IgD-negative memory B cell (primary cell): ENCODE measurements at regions not wholly inside any gene's neighbourhood (a gene's known extent, or its start where the extent isn't known, plus 50 kb on each side); places are given as distances from the start of the nearest gene placed in this dataset.
A peak's percentile ranks its signal among the peaks of the same experiment; 100 is the strongest.

Experiments
- H3K27ac Mint-ChIP-seq, 3 donors: one replicate each; pipeline ENCODE4 v1.8.0; 2020 to 2022; ENCODE audit warnings: mild to moderate bottlenecking in 3 of 3, mixed read lengths in 3 of 3, moderate library complexity in 1 of 3
- H3K27me3 Mint-ChIP-seq: one replicate; pipeline ENCODE4 v1.8.0; 2021; ENCODE audit warnings: mixed read lengths
- H3K36me3 Mint-ChIP-seq: one replicate; pipeline ENCODE4 v1.8.0; 2020; ENCODE audit warnings: mild to moderate bottlenecking, mixed read lengths
- H3K4me1 Mint-ChIP-seq, 3 donors: one replicate each; pipeline ENCODE4 v1.8.0; 2020 to 2022; ENCODE audit warnings: mixed read lengths in 3 of 3, mild to moderate bottlenecking in 1 of 3
- H3K4me3 Mint-ChIP-seq, 4 donors: one replicate each; pipeline ENCODE4 v1.8.0; 2020 to 2022; ENCODE audit warnings: mild to moderate bottlenecking in 4 of 4, mixed read lengths in 4 of 4, moderate library complexity in 3 of 4
- H3K9me3 Mint-ChIP-seq, 3 donors: one replicate each; pipeline ENCODE4 v1.8.0; 2020 to 2021; ENCODE audit warnings: mixed read lengths in 3 of 3, mild to moderate bottlenecking in 1 of 3

GRCh38 chr2:225938991-225939390 is 539.5 kb downstream of the NYAP2 start:
- H3K9me3 Mint-ChIP-seq = peaks cover 0 to 4% (median 0%) of the 10 kb centered on the region in 3 donors
- no peak overlapping the region for H3K4me3 Mint-ChIP-seq
- H3K4me1 Mint-ChIP-seq = no peaks in the 10 kb centered on the region
- no peak overlapping the region for H3K27ac Mint-ChIP-seq
- H3K36me3 Mint-ChIP-seq = no peaks in the 10 kb centered on the region
- H3K27me3 Mint-ChIP-seq = peaks cover 1% of the 10 kb centered on the region

GRCh38 chr2:225937625-225938187 is 538.2 kb downstream of the NYAP2 start:
- Mint-ChIP-seq H3K27ac (no peak overlapping the region), H3K9me3 (peaks cover 0 to 4% (median under 1%) of the 10 kb centered on the region in 3 donors), H3K4me1 (no peaks in the 10 kb centered on the region), H3K4me3 (no peak overlapping the region), H3K27me3 (peaks cover 1% of the 10 kb centered on the region), H3K36me3 (no peaks in the 10 kb centered on the region)

DNA sequence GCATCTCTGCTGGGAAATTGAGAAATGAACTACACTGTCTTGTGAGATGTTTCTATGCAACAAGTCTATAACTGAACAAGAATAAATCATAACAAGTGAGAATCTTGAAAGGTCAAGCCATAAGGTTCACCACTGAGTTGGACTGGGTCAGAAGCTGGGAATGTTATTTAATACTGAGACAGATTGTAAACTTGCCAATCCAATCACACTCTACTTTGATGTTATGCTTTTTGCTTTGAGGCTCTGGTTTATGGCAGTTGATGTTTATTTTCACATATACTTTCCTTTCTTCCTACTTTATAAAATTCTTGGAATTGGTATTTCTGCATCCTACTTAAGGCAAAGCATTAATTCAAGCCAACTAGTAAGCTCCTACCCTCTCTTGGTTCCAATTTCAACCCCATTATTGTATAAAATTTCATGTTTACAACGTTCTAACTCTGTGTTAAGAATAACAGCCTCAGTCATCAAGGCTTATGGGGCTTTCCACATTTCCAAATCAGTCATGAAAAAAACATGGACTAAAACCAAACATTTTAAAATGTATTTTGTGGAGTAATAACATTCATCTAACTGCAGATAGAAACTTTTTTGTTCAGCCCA is 533.4 kb downstream of the NYAP2 start:
- Mint-ChIP-seq H3K4me1 (no peaks in the 10 kb centered on the region), H3K9me3 (peaks cover 0 to 4% (median 2%) of the 10 kb centered on the region in 3 donors), H3K27me3 (peaks cover 1% of the 10 kb centered on the region), H3K27ac (no peak overlapping the region), H3K4me3 (no peak overlapping the region), H3K36me3 (no peaks in the 10 kb centered on the region)

GRCh38 chr2:225930687-225931086 is 531.2 kb downstream of the NYAP2 start:
- Mint-ChIP-seq H3K4me1 (no peaks in the 10 kb centered on the region), H3K27ac (no peak overlapping the region), H3K27me3 (peaks cover 1% of the 10 kb centered on the region), H3K36me3 (no peaks in the 10 kb centered on the region), H3K4me3 (no peak overlapping the region), H3K9me3 (peaks cover 0 to 2% (median 1%) of the 10 kb centered on the region in 3 donors)

GRCh38 chr2:225920621-225921220 is 521.2 kb downstream of the NYAP2 start:
- H3K27me3 Mint-ChIP-seq = peaks cover 7% of the 10 kb centered on the region
- H3K4me1 Mint-ChIP-seq = no peaks in the 10 kb centered on the region
- H3K27ac Mint-ChIP-seq = no peak overlapping the region
- H3K36me3 Mint-ChIP-seq = no peaks in the 10 kb centered on the region
- peaks cover 8 to 11% (median 11%) of the 10 kb centered on the region in 3 donors for H3K9me3 Mint-ChIP-seq
- H3K4me3 Mint-ChIP-seq = no peak overlapping the region

GRCh38 chr2:225916692-225917091 is 517.2 kb downstream of the NYAP2 start:
- H3K9me3 Mint-ChIP-seq = peaks cover 6 to 12% (median 9%) of the 10 kb centered on the region in 3 donors
- no peaks in the 10 kb centered on the region for H3K4me1 Mint-ChIP-seq
- H3K4me3 Mint-ChIP-seq = no peak overlapping the region
- H3K27me3 Mint-ChIP-seq = peaks cover 7% of the 10 kb centered on the region
- no peaks in the 10 kb centered on the region for H3K36me3 Mint-ChIP-seq
- H3K27ac Mint-ChIP-seq = no peak overlapping the region

DNA sequence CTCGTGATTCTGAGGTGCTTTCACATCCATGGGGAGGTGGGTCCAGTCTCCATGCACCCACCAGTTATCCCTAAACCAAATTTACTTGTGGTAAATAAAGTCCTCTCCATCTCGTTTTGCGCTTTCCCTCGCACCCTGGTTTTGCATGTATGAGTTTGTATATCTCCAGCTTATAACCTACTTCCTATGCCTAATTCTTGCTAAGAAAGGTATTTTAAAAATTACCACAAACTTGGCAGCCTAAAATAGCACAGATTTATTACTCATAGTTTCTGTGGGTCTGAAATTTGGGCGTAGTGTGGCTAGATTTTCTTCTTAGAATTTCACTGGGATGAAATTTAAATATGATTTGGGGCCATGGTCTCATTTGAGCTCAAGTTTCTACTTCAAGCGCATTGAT is 511.5 kb downstream of the NYAP2 start:
- Mint-ChIP-seq H3K4me1 (no peaks in the 10 kb centered on the region), H3K9me3 (peaks cover 0 to 4% (median 1%) of the 10 kb centered on the region in 3 donors), H3K27me3 (no peaks in the 10 kb centered on the region), H3K4me3 (no peak overlapping the region), H3K27ac (no peak overlapping the region), H3K36me3 (no peaks in the 10 kb centered on the region)

DNA sequence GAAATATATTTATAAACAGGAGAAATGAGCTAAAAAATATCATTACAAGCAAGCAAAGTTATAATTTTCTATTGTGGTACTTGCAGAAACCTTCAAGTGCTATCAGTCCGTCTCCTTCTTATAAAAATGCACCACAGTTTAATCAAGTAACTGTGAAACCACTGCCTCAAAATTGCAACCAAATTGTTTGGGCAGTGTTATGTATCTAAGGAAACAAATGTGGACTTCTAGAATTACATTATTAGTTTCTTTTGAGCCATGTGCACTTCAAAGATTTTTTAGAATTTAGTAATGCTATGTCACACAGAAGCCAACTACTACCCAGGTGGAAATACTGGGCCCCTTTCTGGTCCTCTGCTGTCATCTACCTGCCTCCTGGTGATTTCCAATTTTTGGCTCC is 495.6 kb downstream of the NYAP2 start:
- Mint-ChIP-seq H3K27ac (no peak overlapping the region), H3K9me3 (peaks cover 0 to 6% (median 0%) of the 10 kb centered on the region in 3 donors), H3K27me3 (peaks cover 5% of the 10 kb centered on the region), H3K4me1 (no peaks in the 10 kb centered on the region), H3K4me3 (no peak overlapping the region), H3K36me3 (no peaks in the 10 kb centered on the region)

- peaks cover 5% of the 10 kb centered on the region for H3K27me3 Mint-ChIP-seq
- H3K4me1 Mint-ChIP-seq = no peaks in the 10 kb centered on the region
- peaks cover 0 to 6% (median 0%) of the 10 kb centered on the region in 3 donors for H3K9me3 Mint-ChIP-seq
- H3K27ac Mint-ChIP-seq = no peak overlapping the region
- H3K4me3 Mint-ChIP-seq = no peak overlapping the region
- no peaks in the 10 kb centered on the region for H3K36me3 Mint-ChIP-seq
Measured at GRCh38 chr2:225894236-225894980, 494.9 kb downstream of the NYAP2 start.

DNA sequence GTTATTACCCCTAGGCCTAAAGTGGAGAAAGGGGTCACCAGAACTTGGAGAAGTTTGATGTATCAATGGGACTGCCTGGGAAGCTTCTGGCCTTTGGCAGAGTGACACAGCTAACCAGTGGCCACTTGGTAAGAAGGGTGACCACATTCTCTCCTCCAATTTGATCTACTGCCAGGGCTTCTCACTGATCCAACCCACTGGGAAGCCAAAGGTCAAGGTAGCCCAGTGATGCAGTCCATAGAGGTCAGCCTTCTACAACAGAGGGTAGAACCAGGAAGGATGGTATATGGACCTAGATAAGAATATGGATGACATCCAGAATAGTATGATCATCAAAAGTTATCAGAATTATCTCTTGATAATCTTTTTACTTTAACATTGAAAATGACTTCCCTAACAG is 493.6 kb downstream of the NYAP2 start:
- H3K9me3 Mint-ChIP-seq = no peaks in the 10 kb centered on the region
- no peaks in the 10 kb centered on the region for H3K36me3 Mint-ChIP-seq
- H3K4me3 Mint-ChIP-seq = no peak overlapping the region
- no peak overlapping the region for H3K27ac Mint-ChIP-seq
- H3K4me1 Mint-ChIP-seq = no peaks in the 10 kb centered on the region
- H3K27me3 Mint-ChIP-seq = peaks cover 4% of the 10 kb centered on the region

GRCh38 chr2:225891771-225892170 is 492.3 kb downstream of the NYAP2 start:
- Mint-ChIP-seq H3K36me3 (no peaks in the 10 kb centered on the region), H3K9me3 (no peaks in the 10 kb centered on the region), H3K27me3 (peaks cover 4% of the 10 kb centered on the region), H3K4me3 (no peak overlapping the region), H3K27ac (peak overlapping the region in 1 of 3 donors; percentile 40), H3K4me1 (no peaks in the 10 kb centered on the region)

- no peaks in the 10 kb centered on the region for H3K9me3 Mint-ChIP-seq
- H3K27ac Mint-ChIP-seq = no peak overlapping the region
- H3K27me3 Mint-ChIP-seq = peaks cover 4% of the 10 kb centered on the region
- no peak overlapping the region for H3K4me3 Mint-ChIP-seq
- H3K36me3 Mint-ChIP-seq = no peaks in the 10 kb centered on the region
- H3K4me1 Mint-ChIP-seq = no peaks in the 10 kb centered on the region
Measured at GRCh38 chr2:225891013-225891412, 491.5 kb downstream of the NYAP2 start.

GRCh38 chr2:225889452-225889851 is 489.9 kb downstream of the NYAP2 start:
- H3K9me3 Mint-ChIP-seq = no peaks in the 10 kb centered on the region
- H3K27ac Mint-ChIP-seq = no peak overlapping the region
- H3K27me3 Mint-ChIP-seq = no peaks in the 10 kb centered on the region

GRCh38 chr2:225867071-225867470 is 467.6 kb downstream of the NYAP2 start:
- no peaks in the 10 kb centered on the region for H3K9me3 Mint-ChIP-seq
- no peaks in the 10 kb centered on the region for H3K36me3 Mint-ChIP-seq
- H3K27me3 Mint-ChIP-seq = peaks cover 2% of the 10 kb centered on the region
- H3K4me3 Mint-ChIP-seq = no peak overlapping the region
- no peak overlapping the region for H3K27ac Mint-ChIP-seq
- no peaks in the 10 kb centered on the region for H3K4me1 Mint-ChIP-seq

More at GRCh38 chr2:225889452-225889851, 489.9 kb downstream of the NYAP2 start:
- no peaks in the 10 kb centered on the region for H3K36me3 Mint-ChIP-seq
- H3K4me1 Mint-ChIP-seq = no peaks in the 10 kb centered on the region
- no peak overlapping the region for H3K4me3 Mint-ChIP-seq

DNA sequence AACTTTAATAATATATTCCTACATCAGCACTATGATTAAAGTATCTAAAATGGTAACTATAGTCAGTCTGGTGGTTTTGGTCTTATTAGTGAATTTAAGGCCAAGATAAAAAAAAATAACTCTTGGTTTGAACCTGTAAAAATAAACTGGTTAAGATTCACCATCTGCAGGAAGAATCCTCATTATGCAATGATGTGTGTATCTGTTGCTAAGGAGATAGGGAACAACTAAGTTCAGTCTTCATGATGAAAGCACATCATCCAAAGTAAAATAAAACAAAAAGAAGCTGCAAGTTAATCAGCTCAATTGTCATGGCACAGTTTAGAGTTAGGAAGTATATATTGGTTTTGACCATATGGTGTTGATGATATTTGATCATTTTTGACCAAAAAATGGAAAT is 466.0 kb downstream of the NYAP2 start:
- Mint-ChIP-seq H3K27ac (no peak overlapping the region), H3K4me1 (no peaks in the 10 kb centered on the region), H3K27me3 (peaks cover 2% of the 10 kb centered on the region), H3K4me3 (no peak overlapping the region), H3K36me3 (no peaks in the 10 kb centered on the region), H3K9me3 (no peaks in the 10 kb centered on the region)
